Mesendoderm (in vitro differentiated cells): ENCODE measurements at regions not wholly inside any gene's neighbourhood (a gene's known extent, or its start where the extent isn't known, plus 50 kb on each side); places are given as distances from the start of the nearest gene placed in this dataset.

Experiments used
- DNase-seq: peaks from one replicate; pipeline ENCODE4 v3.0.0; 2013
- H2AK5ac ChIP-seq: 2 replicates; pipeline ENCODE4 v1.6.1; 2013; ENCODE audit warnings: low read length, inconsistent platforms
- H2BK120ac ChIP-seq: 2 replicates; pipeline ENCODE4 v1.6.1; 2013; ENCODE audit warnings: low read depth, mild to moderate bottlenecking, low read length, moderate library complexity, mixed read lengths
- H2BK15ac ChIP-seq: replicated peaks from 2 replicates; pipeline ENCODE4 v1.6.1; 2013; ENCODE audit warnings: low read depth, mild to moderate bottlenecking, moderate library complexity
- H2BK5ac ChIP-seq: 2 replicates; pipeline ENCODE4 v1.6.1; 2013; ENCODE audit warnings: low read length, inconsistent platforms
- H3K18ac ChIP-seq: 2 replicates; pipeline ENCODE4 v1.6.1; 2013; ENCODE audit warnings: mild to moderate bottlenecking, low read length, mixed read lengths
- H3K23ac ChIP-seq: one replicate; pipeline ENCODE4 v1.6.1; 2013; ENCODE audit warnings: low read length
- H3K27ac ChIP-seq: 2 replicates; pipeline ENCODE4 v1.5.1; 2013; ENCODE audit warnings: low read depth, mild to moderate bottlenecking, inconsistent platforms, low read length, moderate library complexity
- H3K27me3 ChIP-seq: 2 replicates; pipeline ENCODE4 v1.6.1; 2013; ENCODE audit warnings: low read length, control low read depth, mild to moderate bottlenecking, inconsistent platforms; ENCODE audit not compliant: insufficient read depth, poor library complexity
- H3K36me3 ChIP-seq: 2 replicates; pipeline ENCODE4 v1.6.1; 2013; ENCODE audit warnings: low read length, inconsistent platforms; ENCODE audit not compliant: control insufficient read depth, insufficient read depth
- H3K4ac ChIP-seq: one replicate; pipeline ENCODE4 v1.6.1; 2013; ENCODE audit warnings: low read depth, mild to moderate bottlenecking, low read length, moderate library complexity
- H3K4me1 ChIP-seq: 2 replicates; pipeline ENCODE4 v1.6.1; 2013; ENCODE audit warnings: low read depth, low read length, inconsistent platforms; ENCODE audit not compliant: control insufficient read depth
- H3K4me2 ChIP-seq: 2 replicates; pipeline ENCODE4 v1.6.1; 2013; ENCODE audit warnings: low read length
- H3K4me3 ChIP-seq: 2 replicates; pipeline ENCODE4 v1.5.1; 2013; ENCODE audit warnings: mild to moderate bottlenecking, low read length
- H3K56ac ChIP-seq: one replicate; pipeline ENCODE4 v1.6.1; 2013; ENCODE audit warnings: low read length
- H3K79me1 ChIP-seq: 2 replicates; pipeline ENCODE4 v1.6.1; 2013; ENCODE audit warnings: low read length, inconsistent platforms
- H3K79me2 ChIP-seq: 2 replicates; pipeline ENCODE4 v1.6.1; 2013; ENCODE audit warnings: mild to moderate bottlenecking, low read length; ENCODE audit not compliant: control insufficient read depth, insufficient read depth
- H3K9ac ChIP-seq: 2 replicates; pipeline ENCODE4 v1.6.1; 2013; ENCODE audit warnings: low read length, inconsistent platforms
- H4K5ac ChIP-seq: one replicate; pipeline ENCODE4 v1.6.1; 2013; ENCODE audit warnings: low read length
- H4K8ac ChIP-seq: one replicate; pipeline ENCODE4 v1.6.1; 2013; ENCODE audit warnings: low read depth, mild to moderate bottlenecking, control low read depth, low read length, moderate library complexity
- WGBS: extraction: QIAGEN DNeasy Blood & Tissue Kit; methylation state at CpG from one replicate; pipeline ENCODE4 v1.1.7; 2013; ENCODE audit warnings: low lambda C conversion rate, missing lambda C conversion rate; ENCODE audit not compliant: insufficient coverage; ENCODE audit errors: extremely low coverage; 5-methylcytosine and 5-hydroxymethylcytosine counted together

- Histone ChIP-seq H3K4ac (no peak overlapping the region), H3K23ac (no peak overlapping the region), H2AK5ac (no peak overlapping the region), H3K36me3 (no peaks in the 10 kb centered on the region), H4K5ac (no peak overlapping the region), H3K79me1 (no peaks in the 10 kb centered on the region), H3K18ac (no peak overlapping the region), H3K56ac (no peak overlapping the region), H2BK15ac (no peak overlapping the region), H3K4me3 (no peak overlapping the region), H3K9ac (no peak overlapping the region), H3K4me1 (no peaks in the 10 kb centered on the region), H3K4me2 (no peak overlapping the region), H4K8ac (no peak overlapping the region), H2BK5ac (no peak overlapping the region), H3K27ac (no peak overlapping the region), H3K27me3 (no peaks in the 10 kb centered on the region), H2BK120ac (no peak overlapping the region), H3K79me2 (no peaks in the 10 kb centered on the region)
- DNase-seq, result no peak
- WGBS, result no CpG with 5 or more reads among the region's 6 CpGs
These were observed 85.4 kb upstream of the DHX15 start for GRCh38 chr4:24669751-24670150.

- no peak overlapping the region for H2BK15ac ChIP-seq
- H2BK120ac ChIP-seq, result no peak overlapping the region
- H3K23ac ChIP-seq, result no peak overlapping the region
- WGBS, result no CpG with 5 or more reads among the region's 7 CpGs
- no peaks in the 10 kb centered on the region for H3K4me1 ChIP-seq
- H2AK5ac ChIP-seq, result no peak overlapping the region
- no peak overlapping the region for H3K18ac ChIP-seq
- H4K8ac ChIP-seq, result no peak overlapping the region
- H3K27me3 ChIP-seq, result no peaks in the 10 kb centered on the region
- H3K27ac ChIP-seq, result no peak overlapping the region
- H2BK5ac ChIP-seq, result no peak overlapping the region
- H3K36me3 ChIP-seq, result no peaks in the 10 kb centered on the region
- no peak overlapping the region for H3K4me2 ChIP-seq
- H3K79me2 ChIP-seq, result no peaks in the 10 kb centered on the region
- no peak overlapping the region for H3K9ac ChIP-seq
- no peak overlapping the region for H3K56ac ChIP-seq
- no peak overlapping the region for H4K5ac ChIP-seq
- H3K79me1 ChIP-seq, result no peaks in the 10 kb centered on the region
- no peak overlapping the region for H3K4ac ChIP-seq
- no peak overlapping the region for H3K4me3 ChIP-seq
- DNase-seq, result no peak
These were observed 87.5 kb upstream of the DHX15 start for GRCh38 chr4:24671849-24672248.

- Histone ChIP-seq H3K27ac (no peak overlapping the region), H3K23ac (no peak overlapping the region), H3K36me3 (no peaks in the 10 kb centered on the region), H4K5ac (no peak overlapping the region), H4K8ac (no peak overlapping the region), H2BK5ac (no peak overlapping the region), H2BK120ac (no peak overlapping the region), H3K27me3 (no peaks in the 10 kb centered on the region), H3K4ac (no peak overlapping the region), H3K79me1 (no peaks in the 10 kb centered on the region), H3K9ac (no peak overlapping the region), H3K4me1 (no peaks in the 10 kb centered on the region), H3K56ac (no peak overlapping the region), H2BK15ac (no peak overlapping the region), H3K4me3 (no peak overlapping the region), H3K4me2 (no peak overlapping the region), H2AK5ac (no peak overlapping the region), H3K79me2 (no peaks in the 10 kb centered on the region), H3K18ac (no peak overlapping the region)
- no CpG with 5 or more reads among the region's 8 CpGs for WGBS
- no peak for DNase-seq
These were observed 88.5 kb upstream of the DHX15 start for GRCh38 chr4:24672880-24673279.

GRCh38 chr4:24674279-24674678, 89.9 kb upstream of the DHX15 start:
- DNase-seq, result no peak

GRCh38 chr4:24675721-24676389, 91.5 kb upstream of the DHX15 start:
- Histone ChIP-seq H3K4me2 (no peak overlapping the region), H3K23ac (no peak overlapping the region), H3K18ac (no peak overlapping the region), H3K36me3 (no peaks in the 10 kb centered on the region), H3K27me3 (no peaks in the 10 kb centered on the region), H2BK5ac (no peak overlapping the region), H3K27ac (no peak overlapping the region), H3K79me1 (no peaks in the 10 kb centered on the region), H3K4ac (no peak overlapping the region), H4K8ac (no peak overlapping the region), H2BK15ac (no peak overlapping the region), H3K9ac (no peak overlapping the region), H3K56ac (no peak overlapping the region), H2AK5ac (no peak overlapping the region), H2BK120ac (no peak overlapping the region), H3K79me2 (no peaks in the 10 kb centered on the region), H3K4me1 (no peaks in the 10 kb centered on the region), H4K5ac (no peak overlapping the region), H3K4me3 (no peak overlapping the region)
- no peak for DNase-seq
- no CpG with 5 or more reads among the region's 2 CpGs for WGBS

More at GRCh38 chr4:24674279-24674678, 89.9 kb upstream of the DHX15 start:
- Histone ChIP-seq H2BK15ac (no peak overlapping the region), H3K56ac (no peak overlapping the region), H3K4me3 (no peak overlapping the region), H2BK120ac (no peak overlapping the region), H3K4me2 (no peak overlapping the region), H3K27ac (no peak overlapping the region), H3K4ac (no peak overlapping the region), H4K5ac (no peak overlapping the region), H3K18ac (no peak overlapping the region), H3K9ac (no peak overlapping the region), H3K27me3 (no peaks in the 10 kb centered on the region), H2BK5ac (no peak overlapping the region), H2AK5ac (no peak overlapping the region), H4K8ac (no peak overlapping the region), H3K23ac (no peak overlapping the region), H3K79me2 (no peaks in the 10 kb centered on the region), H3K79me1 (no peaks in the 10 kb centered on the region), H3K36me3 (no peaks in the 10 kb centered on the region), H3K4me1 (no peaks in the 10 kb centered on the region)
- WGBS, result no CpG with 5 or more reads among the region's 2 CpGs

GRCh38 chr4:24677909-24678308, 93.6 kb upstream of the DHX15 start:
- Histone ChIP-seq H2BK5ac (no peak overlapping the region), H3K56ac (no peak overlapping the region), H3K4me1 (no peaks in the 10 kb centered on the region), H4K8ac (no peak overlapping the region), H2AK5ac (no peak overlapping the region), H3K23ac (no peak overlapping the region), H3K27me3 (no peaks in the 10 kb centered on the region), H3K4ac (no peak overlapping the region), H3K4me2 (no peak overlapping the region), H3K79me2 (no peaks in the 10 kb centered on the region), H3K4me3 (no peak overlapping the region), H3K18ac (no peak overlapping the region), H3K9ac (no peak overlapping the region), H3K27ac (no peak overlapping the region), H2BK15ac (no peak overlapping the region), H3K79me1 (no peaks in the 10 kb centered on the region), H3K36me3 (no peaks in the 10 kb centered on the region), H4K5ac (no peak overlapping the region), H2BK120ac (no peak overlapping the region)
- no peak for DNase-seq
- WGBS, result no CpG with 5 or more reads among the region's 4 CpGs
